ENCODE measurements at regions not wholly inside any gene's neighbourhood (a gene's known extent, or its start where the extent isn't known, plus 50 kb on each side); places are given as distances from the start of the nearest gene placed in this dataset.

- H3K4me1 Mint-ChIP-seq (ENCODE audit: low read depth, unreplicated experiment) = no peaks in the 10 kb centered on the region
- H3K27ac ChIP-seq (ENCODE audit: low read depth, low read length) = no peak overlapping the region
- no peaks in the 10 kb centered on the region for H3K9me3 Mint-ChIP-seq (ENCODE audit: unreplicated experiment)
- DNase-seq (ENCODE audit: low read depth) (no peak), FAIRE-seq (no peak)
- TF ChIP-seq EZH2 (IDR thresholded peaks at IDR 0.05; ENCODE audit: insufficient read depth, low read length) = no peak
- TF ChIP-seq CTCF (IDR thresholded peaks at IDR 0.05; ENCODE audit: insufficient read depth, low read depth, low read length) = no peak
- H3K9me3 ChIP-seq (ENCODE audit: insufficient read depth, low read depth, low read length) = no peaks in the 10 kb centered on the region
- H4K20me1 ChIP-seq (ENCODE audit: insufficient read depth, low read length) = no peaks in the 10 kb centered on the region
- no peaks in the 10 kb centered on the region for H3K36me3 Mint-ChIP-seq (ENCODE audit: low read depth, unreplicated experiment)
- H3K9ac ChIP-seq (ENCODE audit: low read length) = no peak overlapping the region
- H3K27me3 Mint-ChIP-seq (ENCODE audit: low read depth, unreplicated experiment) = peaks cover 2% of the 10 kb centered on the region
- no peaks in the 10 kb centered on the region for H3K36me3 ChIP-seq (ENCODE audit: insufficient read depth, low read length)
- H3K27ac Mint-ChIP-seq (ENCODE audit: unreplicated experiment) = no peak overlapping the region
- H3K4me2 ChIP-seq (ENCODE audit: low read length) = no peak overlapping the region
- H2AFZ ChIP-seq (ENCODE audit: low read depth, low read length) = no peak overlapping the region
- H3K79me2 ChIP-seq (ENCODE audit: insufficient read depth, low read length) = no peaks in the 10 kb centered on the region
- H3K4me3 Mint-ChIP-seq (ENCODE audit: unreplicated experiment) = no peak overlapping the region
- H3K4me1 ChIP-seq (ENCODE audit: insufficient read depth, low read length) = no peaks in the 10 kb centered on the region
- H3K27me3 ChIP-seq (ENCODE audit: insufficient read depth, low read length) = no peaks in the 10 kb centered on the region
- H3K4me3 ChIP-seq (ENCODE audit: insufficient read depth, low read depth, low read length) = no peak overlapping the region
Observed at GRCh38 chr16:52770828-52771227, 223.9 kb upstream of the TOX3 start.

- Histone ChIP-seq H3K27ac (ENCODE audit: low read depth, low read length) (no peak overlapping the region), H3K27me3 (ENCODE audit: insufficient read depth, low read length) (no peaks in the 10 kb centered on the region), H3K36me3 (ENCODE audit: insufficient read depth, low read length) (no peaks in the 10 kb centered on the region), H3K4me1 (ENCODE audit: insufficient read depth, low read length) (no peaks in the 10 kb centered on the region), H3K4me2 (ENCODE audit: low read length) (no peak overlapping the region), H3K9ac (ENCODE audit: low read length) (no peak overlapping the region), H2AFZ (ENCODE audit: low read depth, low read length) (no peak overlapping the region), H3K9me3 (ENCODE audit: insufficient read depth, low read depth, low read length) (peaks cover 6% of the 10 kb centered on the region), H4K20me1 (ENCODE audit: insufficient read depth, low read length) (no peaks in the 10 kb centered on the region), H3K4me3 (ENCODE audit: insufficient read depth, low read depth, low read length) (no peak overlapping the region), H3K79me2 (ENCODE audit: insufficient read depth, low read length) (no peaks in the 10 kb centered on the region)
- TF ChIP-seq CTCF (IDR thresholded peaks at IDR 0.05; ENCODE audit: insufficient read depth, low read depth, low read length) (no peak), EZH2 (IDR thresholded peaks at IDR 0.05; ENCODE audit: insufficient read depth, low read length) (no peak)
- Mint-ChIP-seq H3K27ac (ENCODE audit: unreplicated experiment) (no peak overlapping the region), H3K4me1 (ENCODE audit: low read depth, unreplicated experiment) (no peaks in the 10 kb centered on the region), H3K27me3 (ENCODE audit: low read depth, unreplicated experiment) (no peaks in the 10 kb centered on the region), H3K36me3 (ENCODE audit: low read depth, unreplicated experiment) (no peaks in the 10 kb centered on the region), H3K4me3 (ENCODE audit: unreplicated experiment) (no peak overlapping the region), H3K9me3 (ENCODE audit: unreplicated experiment) (no peaks in the 10 kb centered on the region)
- no peak for FAIRE-seq
- no peak for DNase-seq (ENCODE audit: low read depth)
Observed at GRCh38 chr16:52758473-52758855, 211.5 kb upstream of the TOX3 start.

- no peaks in the 10 kb centered on the region for H3K27me3 ChIP-seq (ENCODE audit: insufficient read depth, low read length)
- no peak overlapping the region for H3K27ac ChIP-seq (ENCODE audit: low read depth, low read length)
- H3K27ac Mint-ChIP-seq (ENCODE audit: unreplicated experiment) = no peak overlapping the region
- H3K36me3 ChIP-seq (ENCODE audit: insufficient read depth, low read length) = no peaks in the 10 kb centered on the region
- no peak overlapping the region for H3K9ac ChIP-seq (ENCODE audit: low read length)
- FAIRE-seq = no peak
- H3K4me3 ChIP-seq (ENCODE audit: insufficient read depth, low read depth, low read length) = no peak overlapping the region
- no peak overlapping the region for H2AFZ ChIP-seq (ENCODE audit: low read depth, low read length)
- H3K36me3 Mint-ChIP-seq (ENCODE audit: low read depth, unreplicated experiment) = no peaks in the 10 kb centered on the region
- no peaks in the 10 kb centered on the region for H3K4me1 Mint-ChIP-seq (ENCODE audit: low read depth, unreplicated experiment)
- H3K9me3 ChIP-seq (ENCODE audit: insufficient read depth, low read depth, low read length) = peaks cover 6% of the 10 kb centered on the region
- TF ChIP-seq EZH2 (IDR thresholded peaks at IDR 0.05; ENCODE audit: insufficient read depth, low read length) (no peak), CTCF (IDR thresholded peaks at IDR 0.05; ENCODE audit: insufficient read depth, low read depth, low read length) (no peak)
- no peak overlapping the region for H3K4me2 ChIP-seq (ENCODE audit: low read length)
- H3K27me3 Mint-ChIP-seq (ENCODE audit: low read depth, unreplicated experiment) = no peaks in the 10 kb centered on the region
- no peaks in the 10 kb centered on the region for H3K9me3 Mint-ChIP-seq (ENCODE audit: unreplicated experiment)
- H3K4me1 ChIP-seq (ENCODE audit: insufficient read depth, low read length) = no peaks in the 10 kb centered on the region
- no peak overlapping the region for H3K4me3 Mint-ChIP-seq (ENCODE audit: unreplicated experiment)
- no peaks in the 10 kb centered on the region for H4K20me1 ChIP-seq (ENCODE audit: insufficient read depth, low read length)
- H3K79me2 ChIP-seq (ENCODE audit: insufficient read depth, low read length) = no peaks in the 10 kb centered on the region
- no peak for DNase-seq (ENCODE audit: low read depth)
Observed at GRCh38 chr16:52757746-52758472, 211.0 kb upstream of the TOX3 start.

Data from astrocyte (in vitro differentiated cells and primary cell).